Sciatic nerve (tissue), 2 donors: ENCODE measurements at regions not wholly inside any gene's neighbourhood (a gene's known extent, or its start where the extent isn't known, plus 50 kb on each side); places are given as distances from the start of the nearest gene placed in this dataset.
"Not testable (repeated sequence)": the region's sequence is repeated elsewhere in the genome, so short reads cannot be mapped to it uniquely, and the experiment has no call there.

ENCODE experiments used
- ATAC-seq: fragments of 200-7000 bp; cut with Tn5 transposase; one replicate; pipeline ENCODE4 v1.9.1; 2020; ENCODE audit warnings: mild to moderate bottlenecking, moderate library complexity
- DNase-seq: peaks from one replicate; pipeline ENCODE4 v3.0.0-alpha.2; 2020; ENCODE audit warnings: low spot score
- intact Hi-C: fragments of 100-400 bp; cut with DNase I; formaldehyde crosslinking; loops from one replicate; pipeline ENCODE4 v1.14.2; 2022
- donor health status: DM: no; HTN: no; CAD: no.
- donor health status: DM: no; HTN: no; CAD: no.

GRCh38 chr2:91775193-91775592 lies 3083.7 kb downstream of the RPIA start:
- not testable (repeated sequence) for DNase-seq, ATAC-seq

GRCh38 chr2:91780324-91780723 lies 3088.9 kb downstream of the RPIA start:
- intact Hi-C loops, ATAC-seq, DNase-seq: not testable (repeated sequence)

More at GRCh38 chr2:91775193-91775592, 3083.7 kb downstream of the RPIA start:
- intact Hi-C loops, result not testable (repeated sequence)

- DNase-seq, intact Hi-C loops, ATAC-seq: not testable (repeated sequence)
Observed at GRCh38 chr2:91809391-91809790, 3061.8 kb upstream of the TEKT4 start.

- ATAC-seq, result no peak
- peak; percentile 40 for DNase-seq
- intact Hi-C loops, result no loop called here
Observed at GRCh38 chr2:91839904-91840868, 3031.0 kb upstream of the TEKT4 start.

GRCh38 chr2:91842264-91842663 lies 3029.0 kb upstream of the TEKT4 start:
- ATAC-seq, intact Hi-C loops: not testable (repeated sequence)
- peak; percentile 36 for DNase-seq

GRCh38 chr2:91842913-91843312 lies 3028.3 kb upstream of the TEKT4 start:
- intact Hi-C loops, ATAC-seq, DNase-seq: not testable (repeated sequence)

- ATAC-seq, intact Hi-C loops, DNase-seq: not testable (repeated sequence)
Observed at GRCh38 chr2:91843723-91844450, 3027.3 kb upstream of the TEKT4 start.

- ATAC-seq, intact Hi-C loops: not testable (repeated sequence)
- peak; percentile 38 for DNase-seq
Observed at GRCh38 chr2:91844451-91844825, 3026.8 kb upstream of the TEKT4 start.

GRCh38 chr2:91846388-91846787 lies 3024.8 kb upstream of the TEKT4 start:
- ATAC-seq, intact Hi-C loops, DNase-seq: not testable (repeated sequence)

GRCh38 chr2:91851689-91852420 lies 3019.4 kb upstream of the TEKT4 start:
- intact Hi-C loops, ATAC-seq, DNase-seq: not testable (repeated sequence)

GRCh38 chr2:91856971-91857370 lies 3014.3 kb upstream of the TEKT4 start:
- DNase-seq, ATAC-seq, intact Hi-C loops: not testable (repeated sequence)

GRCh38 chr2:91857711-91858110 lies 3013.5 kb upstream of the TEKT4 start:
- DNase-seq, intact Hi-C loops, ATAC-seq: not testable (repeated sequence)

- ATAC-seq, DNase-seq, intact Hi-C loops: not testable (repeated sequence)
Observed at GRCh38 chr2:91871716-91872115, 2999.5 kb upstream of the TEKT4 start.

GRCh38 chr2:91873416-91873815 lies 2997.8 kb upstream of the TEKT4 start:
- intact Hi-C loops, DNase-seq, ATAC-seq: not testable (repeated sequence)

- DNase-seq, intact Hi-C loops, ATAC-seq: not testable (repeated sequence)
Observed at GRCh38 chr2:91877658-91878210, 2993.5 kb upstream of the TEKT4 start.

GRCh38 chr2:91895091-91895490 lies 2976.1 kb upstream of the TEKT4 start:
- ATAC-seq, DNase-seq, intact Hi-C loops: not testable (repeated sequence)

- DNase-seq, intact Hi-C loops, ATAC-seq: not testable (repeated sequence)
Observed at GRCh38 chr2:91917602-91918001, 2953.6 kb upstream of the TEKT4 start.
